NCI-H1092 treated with DMSO at 0.1 percent for 48 hours (cell line): ENCODE measurements at regions not wholly inside any gene's neighbourhood (a gene's known extent, or its start where the extent isn't known, plus 50 kb on each side); places are given as distances from the start of the nearest gene placed in this dataset.
"Not testable (repeated sequence)": the region's sequence is repeated elsewhere in the genome, so short reads cannot be mapped to it uniquely, and the experiment has no call there.

Experiments used
- DNase-seq: peaks from one replicate; lab custom pipeline; 2025; lab: John Stamatoyannopoulos, UW

GRCh38 chr11:116044520-116044919, 540.3 kb upstream of the CADM1 start:
- no peak for DNase-seq

- no peak for DNase-seq
These were observed 539.6 kb upstream of the CADM1 start for GRCh38 chr11:116043857-116044256.

- DNase-seq, result not testable (repeated sequence)
These were observed 538.8 kb upstream of the CADM1 start for GRCh38 chr11:116043059-116043458.

- no peak for DNase-seq
These were observed 537.9 kb upstream of the CADM1 start for GRCh38 chr11:116042146-116042545.

GRCh38 chr11:116037861-116038260, 533.6 kb upstream of the CADM1 start:
- DNase-seq, result peak; percentile 75

- peak; percentile 97 for DNase-seq
These were observed 531.8 kb upstream of the CADM1 start for GRCh38 chr11:116035977-116036376.

GRCh38 chr11:116033931-116034553, 529.8 kb upstream of the CADM1 start:
- peak; percentile 98 for DNase-seq

GRCh38 chr11:116030697-116031331, 526.6 kb upstream of the CADM1 start:
- no peak for DNase-seq

- DNase-seq, result not testable (repeated sequence)
These were observed 524.3 kb upstream of the CADM1 start for GRCh38 chr11:116028506-116028905.

GRCh38 chr11:115999437-115999836, 495.2 kb upstream of the CADM1 start:
- no peak for DNase-seq

- DNase-seq, result no peak
These were observed 492.6 kb upstream of the CADM1 start for GRCh38 chr11:115996808-115997188.

- no peak for DNase-seq
These were observed 492.1 kb upstream of the CADM1 start for GRCh38 chr11:115996125-115996807.

GRCh38 chr11:115993590-115993989, 489.4 kb upstream of the CADM1 start:
- DNase-seq, result no peak

- peak; percentile 21 for DNase-seq
These were observed 485.8 kb upstream of the CADM1 start for GRCh38 chr11:115990004-115990447.

GRCh38 chr11:115985896-115986295, 481.7 kb upstream of the CADM1 start:
- no peak for DNase-seq

GRCh38 chr11:115984228-115984627, 480.0 kb upstream of the CADM1 start:
- DNase-seq, result no peak

GRCh38 chr11:115982666-115983065, 478.5 kb upstream of the CADM1 start:
- no peak for DNase-seq

GRCh38 chr11:115981814-115982471, 477.7 kb upstream of the CADM1 start:
- DNase-seq, result no peak

- DNase-seq, result no peak
These were observed 476.9 kb upstream of the CADM1 start for GRCh38 chr11:115981104-115981481.

- no peak for DNase-seq
These were observed 476.3 kb upstream of the CADM1 start for GRCh38 chr11:115980337-115981103.

GRCh38 chr11:115974703-115975102, 470.5 kb upstream of the CADM1 start:
- no peak for DNase-seq

- not testable (repeated sequence) for DNase-seq
These were observed 463.0 kb upstream of the CADM1 start for GRCh38 chr11:115967203-115967602.
